ENCODE measurements at regions not wholly inside any gene's neighbourhood (a gene's known extent, or its start where the extent isn't known, plus 50 kb on each side); places are given as distances from the start of the nearest gene placed in this dataset.

DNA sequence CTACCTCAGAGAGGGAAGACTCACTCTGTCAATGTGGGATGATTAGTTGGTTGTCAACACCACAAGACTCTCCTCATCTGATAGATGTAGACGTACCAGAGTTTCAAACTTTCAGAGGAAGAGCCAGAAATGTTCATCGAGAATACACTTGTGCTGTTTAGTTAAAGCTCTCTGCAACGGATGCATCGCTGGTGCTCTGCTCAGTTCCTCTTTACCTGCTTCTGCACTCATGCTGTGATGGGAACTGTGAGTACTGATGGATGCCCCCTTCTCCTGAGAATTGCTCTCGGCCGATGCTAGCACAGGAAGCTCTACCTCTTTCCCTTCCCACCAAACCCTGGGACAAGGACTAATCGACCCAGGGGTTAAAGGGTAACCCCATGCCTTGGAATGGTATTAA is 51.8 kb upstream of the CCDC54 start:
- TF ChIP-seq CTCF (IDR thresholded peaks at IDR 0.05) (no peak), ZFX (IDR thresholded peaks at IDR 0.05; ENCODE audit: borderline replicate concordance) (no peak)

Measured in 22Rv1 (cell line).